AG04450 (cell line): ENCODE measurements at regions not wholly inside any gene's neighbourhood (a gene's known extent, or its start where the extent isn't known, plus 50 kb on each side); places are given as distances from the start of the nearest gene placed in this dataset.

Experiments used
- CTCF ChIA-PET: fragments of 300-600, 350-600 bp; formaldehyde crosslinking; extraction: SDS; loops from one replicate; lab custom pipeline; 2022; ENCODE audit warnings: antibody characterized with exemption, inconsistent platforms; lab: Charles Lee
- POLR2A ChIA-PET: fragments of 350-600 bp; formaldehyde crosslinking; extraction: SDS; loops from one replicate; lab custom pipeline; 2021; ENCODE audit warnings: antibody characterized with exemption, inconsistent platforms; lab: Yijun Ruan, JAX
- DNase-seq: peaks from one replicate; pipeline ENCODE4 v3.0.0-alpha.2; 2011; ENCODE audit warnings: low read depth, low spot score
- H3K27ac ChIP-seq: one replicate; pipeline ENCODE4 v1.5.1; 2012; ENCODE audit warnings: low read depth, low read length, control low read depth
- H3K27me3 ChIP-seq: one replicate; pipeline ENCODE4 v1.6.0; 2012; ENCODE audit warnings: low read length; ENCODE audit not compliant: control insufficient read depth, insufficient read depth
- H3K4me3 ChIP-seq: 2 replicates; pipeline ENCODE4 v1.5.1; 2011; ENCODE audit warnings: mild to moderate bottlenecking, low read depth, low read length, control low read depth
- H3K9me3 ChIP-seq: 2 replicates; pipeline ENCODE4 v1.5.1; 2012; ENCODE audit warnings: low read length; ENCODE audit not compliant: control insufficient read depth, insufficient read depth
- CTCF ChIP-seq: IDR thresholded peaks from 2 replicates; pipeline ENCODE4 v1.5.1; 2011; ENCODE audit warnings: low read depth, low read length, control low read depth, inconsistent platforms

GRCh38 chr15:37340438-37340837 is 240.1 kb upstream of the MEIS2 start:
- no peaks in the 10 kb centered on the region for H3K27me3 ChIP-seq

GRCh38 chr15:37359101-37359892 is 258.9 kb upstream of the MEIS2 start:
- ChIA-PET POLR2A (no interaction called here), CTCF (no interaction called here)
- Histone ChIP-seq H3K27me3 (no peaks in the 10 kb centered on the region), H3K4me3 (no peak overlapping the region), H3K27ac (no peak overlapping the region), H3K9me3 (no peaks in the 10 kb centered on the region)
- DNase-seq = no peak
- no peak for TF ChIP-seq CTCF

More at GRCh38 chr15:37340438-37340837, 240.1 kb upstream of the MEIS2 start:
- DNase-seq = no peak
- ChIA-PET POLR2A (interaction anchor here (0.7 kb wide), 1 partner anchor 362 kb away, joined by 4 read pairs; no protein-coding TSS in a partner anchor), CTCF (no interaction called here)
- Histone ChIP-seq H3K9me3 (no peaks in the 10 kb centered on the region), H3K4me3 (no peak overlapping the region), H3K27ac (no peak overlapping the region)
- TF ChIP-seq CTCF = no peak

GRCh38 chr15:37359893-37360290 is 259.5 kb upstream of the MEIS2 start:
- Histone ChIP-seq H3K4me3 (no peak overlapping the region), H3K27me3 (no peaks in the 10 kb centered on the region), H3K9me3 (no peaks in the 10 kb centered on the region), H3K27ac (no peak overlapping the region)
- no peak for DNase-seq
- TF ChIP-seq CTCF = no peak
- POLR2A ChIA-PET = no interaction called here
- CTCF ChIA-PET = no interaction called here

- no peaks in the 10 kb centered on the region for H3K27me3 ChIP-seq
- POLR2A ChIA-PET = no interaction called here
- no peak for DNase-seq
- CTCF ChIA-PET = no interaction called here
- no peak overlapping the region for H3K27ac ChIP-seq
- H3K4me3 ChIP-seq = no peak overlapping the region
- no peak for TF ChIP-seq CTCF
- H3K9me3 ChIP-seq = no peaks in the 10 kb centered on the region
Observed at GRCh38 chr15:37360724-37361123, 260.4 kb upstream of the MEIS2 start.

- DNase-seq = no peak
- no peak overlapping the region for H3K4me3 ChIP-seq
- CTCF ChIA-PET = no interaction called here
- no peak overlapping the region for H3K27ac ChIP-seq
- POLR2A ChIA-PET = no interaction called here
- H3K27me3 ChIP-seq = no peaks in the 10 kb centered on the region
- TF ChIP-seq CTCF = no peak
- no peaks in the 10 kb centered on the region for H3K9me3 ChIP-seq
Observed at GRCh38 chr15:37361621-37362020, 261.3 kb upstream of the MEIS2 start.
